ENCODE measurements at regions not wholly inside any gene's neighbourhood (a gene's known extent, or its start where the extent isn't known, plus 50 kb on each side); places are given as distances from the start of the nearest gene placed in this dataset.

- Histone ChIP-seq H3K9me3 (ENCODE audit: low read length) (no peaks in the 10 kb centered on the region), H3F3A (ENCODE audit: insufficient read depth, low read length, poor library complexity, severe bottlenecking) (no peaks in the 10 kb centered on the region), H3K4me2 (ENCODE audit: low read length) (no peak overlapping the region), H3K9me2 (ENCODE audit: insufficient read depth, low read length) (no peaks in the 10 kb centered on the region), H3K36me3 (ENCODE audit: insufficient read depth, low read length) (no peaks in the 10 kb centered on the region), H4K20me1 (ENCODE audit: insufficient read depth) (no peaks in the 10 kb centered on the region), H3K9ac (ENCODE audit: low read length) (no peak overlapping the region), H3K27ac (ENCODE audit: low read length) (no peak overlapping the region), H2AFZ (ENCODE audit: low read depth, low read length) (no peak overlapping the region), H3K79me2 (replicated peaks; ENCODE audit: insufficient read depth, low read length) (no peaks in the 10 kb centered on the region), H3K4me3 (ENCODE audit: low read length) (no peak overlapping the region), H3K27me3 (ENCODE audit: insufficient read depth, low read depth, low read length) (no peaks in the 10 kb centered on the region)
- TF ChIP-seq, protein P1, sequence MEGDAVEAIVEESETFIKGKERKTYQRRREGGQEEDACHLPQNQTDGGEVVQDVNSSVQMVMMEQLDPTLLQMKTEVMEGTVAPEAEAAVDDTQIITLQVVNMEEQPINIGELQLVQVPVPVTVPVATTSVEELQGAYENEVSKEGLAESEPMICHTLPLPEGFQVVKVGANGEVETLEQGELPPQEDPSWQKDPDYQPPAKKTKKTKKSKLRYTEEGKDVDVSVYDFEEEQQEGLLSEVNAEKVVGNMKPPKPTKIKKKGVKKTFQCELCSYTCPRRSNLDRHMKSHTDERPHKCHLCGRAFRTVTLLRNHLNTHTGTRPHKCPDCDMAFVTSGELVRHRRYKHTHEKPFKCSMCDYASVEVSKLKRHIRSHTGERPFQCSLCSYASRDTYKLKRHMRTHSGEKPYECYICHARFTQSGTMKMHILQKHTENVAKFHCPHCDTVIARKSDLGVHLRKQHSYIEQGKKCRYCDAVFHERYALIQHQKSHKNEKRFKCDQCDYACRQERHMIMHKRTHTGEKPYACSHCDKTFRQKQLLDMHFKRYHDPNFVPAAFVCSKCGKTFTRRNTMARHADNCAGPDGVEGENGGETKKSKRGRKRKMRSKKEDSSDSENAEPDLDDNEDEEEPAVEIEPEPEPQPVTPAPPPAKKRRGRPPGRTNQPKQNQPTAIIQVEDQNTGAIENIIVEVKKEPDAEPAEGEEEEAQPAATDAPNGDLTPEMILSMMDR (IDR thresholded peaks at IDR 0.05; ENCODE audit: poor library complexity, severe bottlenecking) = peak; percentile 12
- no peak for TF ChIP-seq RAD21 (conservative IDR thresholded peaks at IDR 0.05)
- no peak for TF ChIP-seq EZH2 (IDR thresholded peaks at IDR 0.05; ENCODE audit: borderline replicate concordance, insufficient read depth, low read length, poor library complexity, severe bottlenecking)
- no peak for TF ChIP-seq TAF1 (IDR thresholded peaks at IDR 0.05; ENCODE audit: low read depth)
- TF ChIP-seq REST (IDR thresholded peaks at IDR 0.05; ENCODE audit: borderline replicate concordance) = no peak
- TF ChIP-seq POLR2AphosphoS5 (IDR thresholded peaks at IDR 0.05) = no peak
- TF ChIP-seq SMC3 (conservative IDR thresholded peaks at IDR 0.05; ENCODE audit: poor library complexity) = no peak
- TF ChIP-seq MXI1 (conservative IDR thresholded peaks at IDR 0.05; ENCODE audit: poor library complexity, severe bottlenecking) = no peak
- TF ChIP-seq EP300 (conservative IDR thresholded peaks at IDR 0.05; ENCODE audit: poor library complexity, severe bottlenecking) = no peak
Measured at GRCh38 chr15:31197497-31198414, 96.2 kb upstream of the TRPM1 start.

- TF ChIP-seq EP300 (conservative IDR thresholded peaks at IDR 0.05; ENCODE audit: poor library complexity, severe bottlenecking) = no peak
- TF ChIP-seq REST (IDR thresholded peaks at IDR 0.05; ENCODE audit: borderline replicate concordance) = no peak
- TF ChIP-seq EZH2 (IDR thresholded peaks at IDR 0.05; ENCODE audit: borderline replicate concordance, insufficient read depth, low read length, poor library complexity, severe bottlenecking) = no peak
- no peak for TF ChIP-seq POLR2AphosphoS5 (IDR thresholded peaks at IDR 0.05)
- peak; percentile 21 for TF ChIP-seq SMC3 (conservative IDR thresholded peaks at IDR 0.05; ENCODE audit: poor library complexity)
- TF ChIP-seq TAF1 (IDR thresholded peaks at IDR 0.05; ENCODE audit: low read depth) = no peak
- TF ChIP-seq, protein P1 (IDR thresholded peaks at IDR 0.05; ENCODE audit: poor library complexity, severe bottlenecking) = no peak
- no peak for TF ChIP-seq MXI1 (conservative IDR thresholded peaks at IDR 0.05; ENCODE audit: poor library complexity, severe bottlenecking)
- peak; percentile 36 for TF ChIP-seq RAD21 (conservative IDR thresholded peaks at IDR 0.05)
- H3K9ac ChIP-seq (ENCODE audit: low read length) = no peak overlapping the region
- H4K20me1 ChIP-seq (ENCODE audit: insufficient read depth) = no peaks in the 10 kb centered on the region
- H3K36me3 ChIP-seq (ENCODE audit: insufficient read depth, low read length) = no peaks in the 10 kb centered on the region
- H3K79me2 ChIP-seq (replicated peaks; ENCODE audit: insufficient read depth, low read length) = no peaks in the 10 kb centered on the region
- no peak overlapping the region for H3K27ac ChIP-seq (ENCODE audit: low read length)
- no peak overlapping the region for H3K4me2 ChIP-seq (ENCODE audit: low read length)
- no peaks in the 10 kb centered on the region for H3K9me2 ChIP-seq (ENCODE audit: insufficient read depth, low read length)
- H3F3A ChIP-seq (ENCODE audit: insufficient read depth, low read length, poor library complexity, severe bottlenecking) = no peaks in the 10 kb centered on the region
- H2AFZ ChIP-seq (ENCODE audit: low read depth, low read length) = no peak overlapping the region
- no peak overlapping the region for H3K4me3 ChIP-seq (ENCODE audit: low read length)
- no peaks in the 10 kb centered on the region for H3K9me3 ChIP-seq (ENCODE audit: low read length)
- no peaks in the 10 kb centered on the region for H3K27me3 ChIP-seq (ENCODE audit: insufficient read depth, low read depth, low read length)
Measured at GRCh38 chr15:31200735-31201151, 99.2 kb upstream of the TRPM1 start.
